HG03095 (cell line): ENCODE measurements at regions not wholly inside any gene's neighbourhood (a gene's known extent, or its start where the extent isn't known, plus 50 kb on each side); places are given as distances from the start of the nearest gene placed in this dataset.
A peak's percentile ranks its signal among the peaks of the same experiment; 100 is the strongest.
"Not testable (repeated sequence)": the region's sequence is repeated elsewhere in the genome, so short reads cannot be mapped to it uniquely, and the experiment has no call there.

Experiments used
- ATAC-seq: cut with Tn5 transposase; IDR thresholded peaks from one replicate; pipeline ENCODE4 v1.9.1; 2021; ENCODE audit warnings: moderate library complexity; ENCODE audit not compliant: unreplicated experiment

DNA sequence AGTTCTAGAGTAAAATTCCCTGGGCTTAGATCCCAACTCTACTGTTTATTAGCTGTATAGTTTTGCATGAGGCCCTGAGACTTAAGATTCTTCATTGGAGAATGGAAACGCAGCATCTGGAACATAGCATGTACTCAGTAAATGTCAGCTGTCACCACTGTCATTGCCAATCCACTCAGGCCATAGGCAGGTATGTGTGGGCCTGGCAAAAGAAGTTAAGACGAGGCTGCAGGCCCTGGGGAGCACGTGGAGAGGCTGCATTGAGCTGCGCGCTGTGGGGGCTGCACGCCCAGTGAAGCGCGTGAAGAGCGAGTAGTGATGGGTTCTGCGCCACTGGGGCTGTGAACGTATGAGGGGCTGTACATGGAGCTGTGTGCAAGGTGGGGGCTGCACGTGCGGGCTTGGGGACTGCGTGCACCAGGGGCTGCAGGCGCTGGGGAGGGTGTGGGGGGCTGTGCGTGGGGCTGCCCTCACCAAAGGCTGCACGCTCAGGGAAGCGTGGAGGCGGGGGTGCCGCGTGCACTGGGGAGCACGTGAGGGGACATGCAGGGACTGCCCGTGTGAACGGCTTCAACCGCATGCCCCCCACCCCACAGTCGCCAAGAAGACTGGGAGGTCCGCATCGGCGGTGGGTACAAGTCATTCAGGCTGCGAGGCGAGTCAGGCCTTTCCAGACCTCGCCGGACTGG, 85.5 kb downstream of the PRR15 start:
- ATAC-seq, result no peak

DNA sequence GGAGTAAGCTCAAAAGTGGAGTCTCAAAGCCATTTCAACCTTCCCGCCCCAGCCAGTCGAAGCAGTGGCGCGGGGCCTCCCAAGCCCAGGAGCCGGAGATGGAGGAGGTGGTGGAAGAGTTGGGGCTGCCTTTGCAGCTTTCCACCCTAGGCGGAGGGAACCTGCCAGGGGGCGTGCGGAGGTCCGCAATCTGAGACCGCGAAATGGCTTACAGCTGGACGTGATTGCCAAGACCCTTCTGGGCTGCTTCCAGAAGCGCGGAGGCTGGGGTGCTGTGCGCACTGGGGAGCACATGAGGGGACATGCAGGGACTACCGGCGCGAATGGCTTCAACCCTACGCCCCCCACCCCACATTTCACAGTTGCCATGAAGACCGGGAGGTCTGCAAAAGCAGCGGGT, 86.2 kb downstream of the PRR15 start:
- ATAC-seq, result no peak

DNA sequence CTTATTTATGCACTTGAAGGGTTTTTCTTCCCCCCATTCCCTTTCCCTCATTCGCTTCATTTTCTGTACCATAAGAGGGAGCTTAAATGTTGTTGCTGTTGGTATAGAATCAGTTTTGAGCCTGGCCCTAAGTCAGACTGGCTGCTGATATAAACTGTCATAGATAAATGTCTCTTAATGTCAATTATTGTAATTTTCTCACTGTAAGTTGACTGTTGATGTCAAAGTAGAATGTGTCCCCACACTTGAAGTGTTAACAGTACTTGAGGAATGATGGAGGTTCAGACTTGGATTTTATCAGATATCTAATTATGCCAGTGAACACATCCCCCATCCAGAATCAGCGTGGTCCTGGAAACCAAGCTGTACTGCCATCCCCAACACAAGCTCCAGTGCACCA, 87.8 kb downstream of the PRR15 start:
- no peak for ATAC-seq

GRCh38 chr7:29652556-29652955, 88.9 kb downstream of the PRR15 start:
- no peak for ATAC-seq

GRCh38 chr7:29654340-29654739, 90.7 kb downstream of the PRR15 start:
- not testable (repeated sequence) for ATAC-seq

DNA sequence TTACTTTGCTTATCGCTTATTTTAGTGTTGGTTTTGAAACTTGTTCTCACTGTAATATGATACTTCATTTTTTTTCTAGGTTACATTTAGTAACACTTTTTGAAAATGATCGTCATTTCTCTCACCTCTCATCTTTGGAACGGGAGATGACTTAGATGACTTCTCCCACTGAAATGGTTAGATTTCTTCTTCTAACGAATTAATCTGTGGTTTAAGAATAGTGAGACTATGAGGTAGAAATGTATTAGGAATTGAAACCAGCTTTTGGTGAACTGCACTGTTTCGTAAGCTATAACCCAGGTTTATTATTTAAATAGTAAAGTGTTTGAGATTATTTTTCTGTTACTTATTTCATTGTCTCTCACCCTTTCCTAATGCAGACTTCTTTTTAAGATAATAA, 93.7 kb downstream of the PRR15 start:
- no peak for ATAC-seq

GRCh38 chr7:29657856-29658255, 94.2 kb downstream of the PRR15 start:
- no peak for ATAC-seq

DNA sequence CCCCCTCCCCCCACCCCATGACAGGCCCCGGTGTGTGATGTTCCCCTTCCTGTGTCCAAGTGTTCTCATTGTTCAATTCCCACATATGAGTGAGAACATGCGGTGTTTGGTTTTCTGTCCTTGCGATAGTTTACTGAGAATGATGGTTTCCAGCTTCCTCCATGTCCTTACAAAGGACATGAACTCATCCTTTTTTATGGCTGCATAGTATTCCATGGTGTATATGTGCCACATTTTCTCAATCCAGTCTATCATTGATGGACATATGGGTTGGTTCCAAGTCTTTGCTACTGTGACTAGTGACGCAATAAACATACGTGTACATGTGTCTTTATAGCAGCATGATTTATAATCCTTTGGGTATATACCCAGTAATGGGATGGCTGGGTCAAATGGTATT, 95.6 kb downstream of the PRR15 start:
- ATAC-seq, result not testable (repeated sequence)

DNA sequence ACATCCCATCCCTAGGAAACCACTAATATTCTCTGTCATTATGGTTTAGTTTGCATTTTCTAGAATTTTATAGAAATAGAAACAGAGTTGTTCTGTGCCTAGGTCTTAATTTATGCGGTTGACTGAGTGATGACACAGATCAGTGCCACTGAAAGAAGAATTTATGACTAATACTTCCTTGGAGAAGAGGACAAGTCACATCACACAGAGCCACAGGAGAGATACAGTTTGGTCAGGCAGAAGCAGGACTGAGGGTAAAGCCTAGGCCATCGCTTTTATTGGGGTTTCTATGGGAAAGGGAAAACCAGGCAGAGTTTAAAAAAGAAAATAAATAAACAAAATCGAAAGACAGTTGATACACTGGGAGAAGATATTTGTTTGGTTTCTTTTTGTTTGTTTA, 99.3 kb downstream of the PRR15 start:
- ATAC-seq, result not testable (repeated sequence)

DNA sequence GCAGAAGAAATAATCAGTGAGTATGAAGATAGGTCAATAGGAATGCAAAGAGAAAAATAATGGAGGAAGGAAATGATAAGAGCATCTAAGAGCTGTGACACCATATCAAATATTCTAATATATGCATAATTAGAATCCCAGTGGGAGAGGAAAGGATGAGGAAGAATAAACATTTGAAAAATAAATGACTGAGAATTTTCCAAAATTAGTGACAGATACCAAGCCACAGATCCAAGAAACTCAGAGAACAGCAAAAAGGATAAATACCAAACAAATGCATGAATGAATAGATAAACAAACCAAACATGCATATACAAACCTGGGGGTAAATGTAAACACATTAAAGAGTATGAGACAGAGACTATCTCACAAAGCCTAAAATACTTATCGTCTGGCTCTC, 101.4 kb downstream of the PRR15 start:
- ATAC-seq, result not testable (repeated sequence)

GRCh38 chr7:29667096-29667669, 103.5 kb downstream of the PRR15 start:
- not testable (repeated sequence) for ATAC-seq

DNA sequence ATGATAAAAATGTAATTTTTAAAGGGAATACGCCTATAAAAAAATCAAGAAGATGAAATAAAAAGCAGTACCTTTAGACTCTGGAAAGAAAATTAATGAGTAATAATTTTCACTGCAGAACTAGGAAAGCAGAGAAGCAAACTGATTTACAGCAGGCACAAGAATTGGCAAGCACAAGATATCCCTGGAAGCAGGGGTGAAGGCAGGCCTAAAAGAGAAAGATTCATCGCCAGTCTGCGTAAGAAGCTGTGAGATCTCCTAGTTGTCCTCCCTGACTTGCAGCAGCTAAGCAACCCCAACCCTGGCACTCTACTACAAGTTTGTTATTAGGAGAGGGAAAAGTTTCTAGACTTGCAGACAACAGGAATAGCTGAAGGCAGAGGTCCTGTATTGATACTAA, 107.7 kb downstream of the PRR15 start:
- ATAC-seq, result not testable (repeated sequence)

GRCh38 chr7:29673635-29674034, 110.0 kb downstream of the PRR15 start:
- not testable (repeated sequence) for ATAC-seq

DNA sequence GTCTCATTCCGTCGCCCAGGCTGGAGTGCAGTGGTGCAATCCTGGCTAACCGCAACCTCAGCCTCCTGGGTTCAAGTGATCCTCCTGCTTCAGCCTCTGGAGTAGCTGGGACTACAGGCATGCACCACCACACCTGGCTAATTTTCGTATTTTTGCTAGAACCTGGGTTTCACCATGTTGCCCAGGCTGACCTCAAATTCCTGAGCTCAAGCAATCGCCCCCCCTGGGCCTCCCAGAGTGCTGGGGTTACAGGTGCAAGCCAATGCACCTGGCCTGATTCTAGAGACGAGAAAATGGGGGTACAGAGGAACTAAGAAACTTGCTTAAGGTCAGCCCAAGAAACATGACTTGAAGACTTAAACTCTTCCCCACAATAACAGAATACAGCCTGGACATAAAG, 111.0 kb downstream of the PRR15 start:
- ATAC-seq, result not testable (repeated sequence)

DNA sequence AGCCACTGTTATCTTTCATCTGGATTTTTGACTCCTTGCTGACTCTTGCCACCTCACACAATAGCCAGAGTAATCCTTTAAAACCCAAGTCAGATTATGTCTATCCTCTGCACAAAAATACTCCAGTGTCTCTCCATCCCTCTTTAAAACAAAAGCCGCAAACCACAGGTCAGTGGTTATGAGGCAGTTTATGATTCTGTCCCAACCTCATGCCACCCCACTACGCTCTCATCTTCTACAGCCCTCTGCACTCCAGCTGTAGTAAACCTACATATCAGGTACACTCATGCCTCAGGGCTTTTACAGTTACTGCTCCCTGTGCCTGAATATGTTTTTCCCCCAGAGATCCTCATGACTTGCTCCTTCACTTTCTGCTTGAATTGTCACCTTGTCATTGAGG, 113.6 kb downstream of the PRR15 start:
- not testable (repeated sequence) for ATAC-seq

- ATAC-seq, result not testable (repeated sequence)
These were observed 116.3 kb downstream of the PRR15 start for GRCh38 chr7:29679963-29680362.

GRCh38 chr7:29680601-29681000, 117.0 kb downstream of the PRR15 start:
- not testable (repeated sequence) for ATAC-seq

- peak; percentile 12 for ATAC-seq
These were observed 120.6 kb downstream of the PRR15 start for GRCh38 chr7:29684151-29684786.

GRCh38 chr7:29684787-29685650, 121.3 kb upstream of the WIPF3 start:
- ATAC-seq, result peak; percentile 74

- not testable (repeated sequence) for ATAC-seq
These were observed 120.5 kb upstream of the WIPF3 start for GRCh38 chr7:29685651-29686271.

DNA sequence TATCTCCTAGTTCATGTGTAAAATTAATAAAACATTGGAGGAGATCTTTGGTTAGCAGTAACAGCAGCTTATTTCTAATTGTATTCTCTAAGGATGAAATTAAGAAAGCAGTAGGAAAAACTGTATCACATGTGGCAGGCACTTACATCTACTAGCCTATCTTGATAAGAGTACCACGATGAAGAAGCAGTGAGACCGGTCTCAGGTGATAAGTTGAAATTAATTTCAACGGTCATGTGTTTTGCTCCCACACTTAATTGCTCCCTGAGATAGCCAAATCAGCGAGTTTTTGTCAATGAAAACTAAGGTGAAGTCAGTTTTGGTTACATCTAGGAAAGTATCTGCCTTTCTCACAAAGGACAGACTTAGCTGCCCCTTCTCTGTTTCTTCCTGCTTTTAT, 115.8 kb upstream of the WIPF3 start:
- not testable (repeated sequence) for ATAC-seq
